ENCODE measurements at regions not wholly inside any gene's neighbourhood (a gene's known extent, or its start where the extent isn't known, plus 50 kb on each side); places are given as distances from the start of the nearest gene placed in this dataset.

DNA sequence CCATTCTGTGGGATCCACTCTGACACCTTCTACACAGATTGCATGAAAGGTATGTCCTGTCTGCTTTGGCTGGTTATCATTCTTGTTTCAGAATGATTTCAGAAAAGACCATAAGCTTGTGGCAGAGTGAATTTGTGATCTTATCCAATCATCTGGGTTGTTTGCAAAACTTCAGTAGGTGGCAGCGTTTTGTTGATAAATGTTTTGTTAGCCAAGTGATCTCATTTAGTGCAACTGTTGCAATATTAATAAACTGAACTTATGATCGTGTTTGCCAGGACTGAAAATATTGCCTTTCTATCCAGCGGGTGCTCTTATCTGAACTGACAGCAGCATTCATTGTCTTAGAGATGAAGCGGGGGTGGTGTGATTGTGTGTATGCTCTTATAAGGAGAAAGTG, 613.2 kb upstream of the NOX3 start:
- TF ChIP-seq POLR2AphosphoS5 (IDR thresholded peaks at IDR 0.05) (no peak), POLR2A (IDR thresholded peaks at IDR 0.05) (no peak)
- TF ChIP-seq, protein P1, sequence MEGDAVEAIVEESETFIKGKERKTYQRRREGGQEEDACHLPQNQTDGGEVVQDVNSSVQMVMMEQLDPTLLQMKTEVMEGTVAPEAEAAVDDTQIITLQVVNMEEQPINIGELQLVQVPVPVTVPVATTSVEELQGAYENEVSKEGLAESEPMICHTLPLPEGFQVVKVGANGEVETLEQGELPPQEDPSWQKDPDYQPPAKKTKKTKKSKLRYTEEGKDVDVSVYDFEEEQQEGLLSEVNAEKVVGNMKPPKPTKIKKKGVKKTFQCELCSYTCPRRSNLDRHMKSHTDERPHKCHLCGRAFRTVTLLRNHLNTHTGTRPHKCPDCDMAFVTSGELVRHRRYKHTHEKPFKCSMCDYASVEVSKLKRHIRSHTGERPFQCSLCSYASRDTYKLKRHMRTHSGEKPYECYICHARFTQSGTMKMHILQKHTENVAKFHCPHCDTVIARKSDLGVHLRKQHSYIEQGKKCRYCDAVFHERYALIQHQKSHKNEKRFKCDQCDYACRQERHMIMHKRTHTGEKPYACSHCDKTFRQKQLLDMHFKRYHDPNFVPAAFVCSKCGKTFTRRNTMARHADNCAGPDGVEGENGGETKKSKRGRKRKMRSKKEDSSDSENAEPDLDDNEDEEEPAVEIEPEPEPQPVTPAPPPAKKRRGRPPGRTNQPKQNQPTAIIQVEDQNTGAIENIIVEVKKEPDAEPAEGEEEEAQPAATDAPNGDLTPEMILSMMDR (IDR thresholded peaks at IDR 0.05): no peak
- Histone ChIP-seq H3K36me3 (no peaks in the 10 kb centered on the region), H3K9me3 (no peaks in the 10 kb centered on the region), H3K4me1 (no peaks in the 10 kb centered on the region), H3K27ac (no peak overlapping the region), H3K27me3 (no peaks in the 10 kb centered on the region), H3K4me3 (no peak overlapping the region)
- intact Hi-C loops (cut with DNase I; ENCODE audit: low total_unique reads): loop anchor here (10.0 kb wide), 1 partner anchor 894 kb away; no protein-coding TSS in a partner anchor
- DNase-seq (ENCODE audit: low spot score in 2 of 2): no peak

DNA sequence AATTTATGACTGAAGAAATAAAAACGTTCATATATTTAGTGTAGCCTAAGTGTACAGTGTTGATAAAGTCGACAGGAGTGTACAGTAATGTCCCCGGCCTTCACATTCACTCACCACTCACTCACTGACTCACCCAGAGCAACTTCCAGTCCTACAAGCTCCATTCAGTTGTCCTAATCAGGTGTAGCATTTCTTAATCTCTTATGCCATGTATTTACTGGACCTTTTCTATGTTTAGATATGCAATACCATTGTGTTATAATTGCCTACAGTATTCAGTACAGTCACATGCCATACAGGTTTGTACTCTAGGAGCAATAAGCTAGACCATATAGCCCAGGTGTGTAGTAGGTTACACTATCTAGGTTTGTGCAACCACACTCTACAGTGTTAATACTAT, 610.2 kb upstream of the NOX3 start:
- intact Hi-C loops (cut with DNase I; ENCODE audit: low total_unique reads): loop anchor here (10.0 kb wide), 1 partner anchor 891 kb away; no protein-coding TSS in a partner anchor
- Histone ChIP-seq H3K4me3 (no peak overlapping the region), H3K36me3 (no peaks in the 10 kb centered on the region), H3K4me1 (no peaks in the 10 kb centered on the region), H3K27ac (no peak overlapping the region), H3K27me3 (no peaks in the 10 kb centered on the region), H3K9me3 (no peaks in the 10 kb centered on the region)
- TF ChIP-seq POLR2AphosphoS5 (IDR thresholded peaks at IDR 0.05): no peak
- TF ChIP-seq, protein P1 (IDR thresholded peaks at IDR 0.05): no peak
- TF ChIP-seq POLR2A (IDR thresholded peaks at IDR 0.05): no peak
- no peak for DNase-seq (ENCODE audit: low spot score in 2 of 2)

DNA sequence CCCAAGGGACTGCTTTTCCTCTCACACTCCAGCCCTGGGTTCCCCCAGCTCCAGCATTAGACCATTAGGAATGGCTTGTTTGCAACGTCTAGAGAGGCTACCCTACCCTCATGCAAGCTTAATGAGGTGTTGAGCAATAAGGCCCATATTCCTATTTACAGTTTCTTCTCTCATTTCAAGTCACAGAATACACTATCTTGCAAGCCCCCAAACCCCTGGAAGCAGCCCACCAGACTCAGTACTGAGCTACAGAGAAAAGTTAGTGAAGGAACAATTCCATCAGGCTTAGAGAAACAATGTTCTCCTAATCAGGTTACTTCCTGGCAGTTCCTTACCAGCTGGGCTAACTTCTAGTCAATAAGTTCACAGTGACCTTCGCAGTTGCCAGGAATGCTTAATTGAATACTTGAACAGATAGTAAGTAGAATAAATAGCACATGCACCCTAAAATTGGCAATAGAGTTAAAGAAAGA, 606.5 kb upstream of the NOX3 start:
- Histone ChIP-seq H3K9me3 (no peaks in the 10 kb centered on the region), H3K27ac (peak overlapping the region in 1 of 2 donors; percentile 36), H3K27me3 (no peaks in the 10 kb centered on the region), H3K36me3 (no peaks in the 10 kb centered on the region), H3K4me1 (no peaks in the 10 kb centered on the region), H3K4me3 (no peak overlapping the region)
- no peak for DNase-seq (ENCODE audit: low spot score in 2 of 2)
- TF ChIP-seq POLR2AphosphoS5 (IDR thresholded peaks at IDR 0.05) (no peak), POLR2A (IDR thresholded peaks at IDR 0.05) (no peak)
- TF ChIP-seq, protein P1 (IDR thresholded peaks at IDR 0.05): no peak
- intact Hi-C loops (cut with DNase I; ENCODE audit: low total_unique reads): loop anchor here (10.0 kb wide), 1 partner anchor 887 kb away; no protein-coding TSS in a partner anchor

DNA sequence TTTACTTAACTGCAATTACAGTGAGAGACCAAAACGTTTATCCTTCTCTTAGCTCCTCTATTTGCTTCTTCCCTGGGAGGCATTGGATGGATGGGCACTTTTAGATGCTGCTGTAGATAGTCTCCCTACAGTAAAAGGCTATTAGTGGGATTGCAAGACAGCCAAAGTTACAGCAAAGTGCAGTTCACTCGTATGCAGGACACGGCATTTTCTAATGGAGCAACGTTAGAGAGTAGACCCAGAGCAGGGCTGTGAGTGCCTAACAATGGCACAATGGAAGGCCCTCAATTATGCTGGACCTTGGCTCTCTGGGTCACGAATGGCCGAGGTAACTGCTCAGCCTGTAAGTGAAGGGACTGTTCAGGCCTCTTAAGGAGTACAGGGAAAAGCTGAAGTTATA, 605.8 kb upstream of the NOX3 start:
- intact Hi-C loops (cut with DNase I; ENCODE audit: low total_unique reads): loop anchor here (10.0 kb wide), 1 partner anchor 887 kb away; no protein-coding TSS in a partner anchor
- Histone ChIP-seq H3K36me3 (no peaks in the 10 kb centered on the region), H3K9me3 (no peaks in the 10 kb centered on the region), H3K4me3 (no peak overlapping the region), H3K4me1 (no peaks in the 10 kb centered on the region), H3K27me3 (no peaks in the 10 kb centered on the region), H3K27ac (no peak overlapping the region)
- TF ChIP-seq POLR2A (IDR thresholded peaks at IDR 0.05) (no peak), POLR2AphosphoS5 (IDR thresholded peaks at IDR 0.05) (no peak)
- TF ChIP-seq, protein P1 (IDR thresholded peaks at IDR 0.05): no peak
- DNase-seq (ENCODE audit: low spot score in 2 of 2): no peak

DNA sequence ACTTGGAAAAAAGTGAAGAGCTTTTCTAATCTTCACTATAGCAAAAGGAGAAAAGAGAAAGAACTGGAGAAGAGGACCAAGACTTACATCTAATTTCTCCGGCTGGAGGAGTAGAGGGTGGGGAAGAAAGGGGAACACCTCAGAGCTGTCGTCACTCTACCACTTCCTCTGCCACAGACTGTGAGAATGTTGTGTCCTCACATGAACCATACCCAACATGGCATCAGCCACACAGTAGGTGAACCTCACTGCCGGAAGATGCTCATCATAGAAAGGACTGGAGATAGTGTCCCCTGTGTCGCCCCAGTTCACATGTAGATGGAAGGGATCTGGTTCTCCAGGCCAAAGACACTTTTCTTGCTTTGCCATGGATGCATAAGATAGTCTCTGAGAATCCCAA, 604.4 kb upstream of the NOX3 start:
- TF ChIP-seq POLR2A (IDR thresholded peaks at IDR 0.05) (no peak), POLR2AphosphoS5 (IDR thresholded peaks at IDR 0.05) (no peak)
- TF ChIP-seq, protein P1 (IDR thresholded peaks at IDR 0.05): no peak
- Histone ChIP-seq H3K4me3 (no peak overlapping the region), H3K4me1 (no peaks in the 10 kb centered on the region), H3K27ac (no peak overlapping the region), H3K9me3 (no peaks in the 10 kb centered on the region), H3K27me3 (no peaks in the 10 kb centered on the region), H3K36me3 (no peaks in the 10 kb centered on the region)
- intact Hi-C loops (cut with DNase I; ENCODE audit: low total_unique reads): loop anchor here (10.0 kb wide), 1 partner anchor 885 kb away; no protein-coding TSS in a partner anchor
- no peak for DNase-seq (ENCODE audit: low spot score in 2 of 2)

Data from breast epithelium (tissue), 4 donors.